Activated naive CD8-positive, alpha-beta T cell (primary cell): ENCODE measurements at regions not wholly inside any gene's neighbourhood (a gene's known extent, or its start where the extent isn't known, plus 50 kb on each side); places are given as distances from the start of the nearest gene placed in this dataset.

Experiments
- H3K27ac Mint-ChIP-seq: one replicate; pipeline ENCODE4 v1.8.0; 2021; ENCODE audit warnings: mixed read lengths
- H3K27me3 Mint-ChIP-seq: one replicate; pipeline ENCODE4 v1.8.0; 2021; ENCODE audit warnings: mixed read lengths
- H3K36me3 Mint-ChIP-seq: one replicate; pipeline ENCODE4 v1.8.0; 2021; ENCODE audit warnings: mixed read lengths
- H3K4me1 Mint-ChIP-seq: one replicate; pipeline ENCODE4 v1.8.0; 2021; ENCODE audit warnings: low read depth, mixed read lengths
- H3K4me3 Mint-ChIP-seq: one replicate; pipeline ENCODE4 v1.8.0; 2021; ENCODE audit warnings: mild to moderate bottlenecking, mixed read lengths
- H3K9me3 Mint-ChIP-seq: one replicate; pipeline ENCODE4 v1.8.0; 2021; ENCODE audit warnings: low read depth, mixed read lengths

DNA sequence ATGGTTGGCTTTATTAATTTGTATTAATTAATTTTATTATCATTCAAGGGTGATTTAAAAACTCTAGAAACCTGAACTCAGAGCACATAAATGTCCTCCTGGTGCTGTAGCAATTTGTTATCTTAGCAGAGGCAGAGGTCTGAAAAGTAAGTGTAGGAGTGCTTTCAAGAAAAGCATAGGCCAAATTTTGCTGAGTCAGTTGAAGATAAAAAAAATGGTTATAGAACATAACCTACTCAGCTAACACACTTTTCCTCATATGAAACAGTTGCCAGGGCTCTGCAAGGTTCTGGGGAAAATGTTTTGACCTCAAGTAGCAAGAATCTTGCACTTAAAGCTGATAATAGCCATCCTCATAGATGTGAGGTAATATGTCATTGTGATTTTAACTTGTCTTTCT, 53.5 kb upstream of the CHODL start:
- Mint-ChIP-seq H3K9me3 (peaks cover 3% of the 10 kb centered on the region), H3K4me1 (no peaks in the 10 kb centered on the region), H3K27me3 (no peaks in the 10 kb centered on the region), H3K27ac (no peak overlapping the region), H3K4me3 (no peak overlapping the region), H3K36me3 (no peaks in the 10 kb centered on the region)

DNA sequence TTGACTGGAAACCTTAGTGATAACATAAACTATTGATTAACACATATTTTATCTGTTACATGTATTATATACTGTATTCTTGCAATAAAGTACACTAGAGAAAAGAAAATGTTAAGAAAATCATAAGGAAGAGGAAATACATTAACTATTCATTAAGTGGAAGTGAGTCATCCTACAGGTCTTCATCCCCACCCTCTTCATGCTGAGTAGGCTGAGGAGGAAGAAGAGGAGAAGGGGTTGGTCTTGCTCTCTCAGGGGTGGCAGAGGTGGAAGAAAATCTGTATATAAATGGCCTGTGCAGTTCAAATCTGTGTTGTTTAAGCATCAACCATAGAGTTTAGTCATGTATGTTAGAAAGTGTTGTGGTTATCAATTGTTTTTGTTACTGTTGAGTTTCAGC, 66.1 kb upstream of the CHODL start:
- Mint-ChIP-seq H3K9me3 (no peaks in the 10 kb centered on the region), H3K27me3 (no peaks in the 10 kb centered on the region), H3K27ac (no peak overlapping the region), H3K4me1 (no peaks in the 10 kb centered on the region), H3K36me3 (no peaks in the 10 kb centered on the region), H3K4me3 (no peak overlapping the region)

DNA sequence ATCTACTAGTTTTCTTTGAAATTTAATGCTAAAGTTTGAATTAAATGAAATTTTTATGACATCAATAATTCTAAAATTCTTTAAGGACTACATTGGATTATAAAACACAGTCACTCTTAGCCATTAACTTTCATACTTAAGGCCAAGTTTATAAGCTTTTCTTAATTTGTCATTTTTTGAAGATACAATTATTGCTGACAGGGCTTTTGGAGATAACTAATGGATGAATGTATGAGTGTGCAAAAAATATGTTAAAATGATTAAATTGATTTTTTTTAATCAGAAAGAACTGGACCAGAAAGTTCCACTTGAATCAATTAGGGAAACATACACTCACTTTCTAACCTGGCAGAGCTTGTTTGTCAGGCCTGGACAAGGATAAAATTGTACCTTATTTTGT, 70.3 kb upstream of the CHODL start:
- no peak overlapping the region for H3K27ac Mint-ChIP-seq
- H3K4me1 Mint-ChIP-seq = no peaks in the 10 kb centered on the region
- no peak overlapping the region for H3K4me3 Mint-ChIP-seq
- H3K36me3 Mint-ChIP-seq = no peaks in the 10 kb centered on the region
- no peaks in the 10 kb centered on the region for H3K27me3 Mint-ChIP-seq
- H3K9me3 Mint-ChIP-seq = no peaks in the 10 kb centered on the region

DNA sequence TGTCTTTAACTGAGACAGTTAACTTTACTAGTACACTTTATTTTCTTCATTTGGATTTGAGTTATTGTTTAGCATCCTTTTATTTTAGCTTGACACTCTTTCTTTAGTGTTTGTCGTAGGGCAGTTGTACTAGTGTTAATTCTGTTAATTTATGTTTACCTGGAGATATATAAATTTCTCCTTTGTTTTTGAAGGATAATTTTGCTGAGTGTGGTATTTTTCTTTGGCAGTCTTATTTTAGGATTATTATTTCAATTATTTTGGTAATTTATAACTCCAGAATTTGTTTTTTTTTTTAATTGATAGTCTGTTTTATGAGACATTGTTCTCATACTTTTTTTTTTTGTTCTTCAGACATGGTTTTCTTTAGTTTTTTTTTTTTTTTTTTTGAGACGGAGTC, 73.8 kb upstream of the CHODL start:
- Mint-ChIP-seq H3K4me3 (no peak overlapping the region), H3K36me3 (no peaks in the 10 kb centered on the region), H3K27me3 (no peaks in the 10 kb centered on the region), H3K27ac (no peak overlapping the region), H3K9me3 (no peaks in the 10 kb centered on the region), H3K4me1 (no peaks in the 10 kb centered on the region)

DNA sequence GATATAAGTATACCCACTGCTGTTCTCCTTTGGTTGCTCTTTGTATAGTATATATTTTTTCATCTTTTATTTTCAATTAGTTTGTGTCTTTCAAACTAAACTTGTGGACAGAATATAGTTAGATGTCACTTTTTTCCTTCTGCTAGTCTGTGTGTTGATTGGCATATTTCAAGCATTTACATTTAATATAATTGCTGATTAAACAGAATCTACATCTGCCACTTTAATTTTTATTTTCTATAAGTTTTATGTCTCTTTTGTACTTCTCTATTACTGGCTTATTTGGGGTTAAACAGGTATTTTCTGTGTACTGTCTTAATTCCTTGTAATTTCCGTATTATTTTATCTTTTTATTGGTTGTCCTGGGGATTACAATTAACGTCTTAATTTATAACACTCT, 74.4 kb upstream of the CHODL start:
- no peak overlapping the region for H3K27ac Mint-ChIP-seq
- H3K4me3 Mint-ChIP-seq = no peak overlapping the region
- H3K9me3 Mint-ChIP-seq = no peaks in the 10 kb centered on the region
- H3K36me3 Mint-ChIP-seq = no peaks in the 10 kb centered on the region
- H3K4me1 Mint-ChIP-seq = no peaks in the 10 kb centered on the region
- H3K27me3 Mint-ChIP-seq = no peaks in the 10 kb centered on the region

DNA sequence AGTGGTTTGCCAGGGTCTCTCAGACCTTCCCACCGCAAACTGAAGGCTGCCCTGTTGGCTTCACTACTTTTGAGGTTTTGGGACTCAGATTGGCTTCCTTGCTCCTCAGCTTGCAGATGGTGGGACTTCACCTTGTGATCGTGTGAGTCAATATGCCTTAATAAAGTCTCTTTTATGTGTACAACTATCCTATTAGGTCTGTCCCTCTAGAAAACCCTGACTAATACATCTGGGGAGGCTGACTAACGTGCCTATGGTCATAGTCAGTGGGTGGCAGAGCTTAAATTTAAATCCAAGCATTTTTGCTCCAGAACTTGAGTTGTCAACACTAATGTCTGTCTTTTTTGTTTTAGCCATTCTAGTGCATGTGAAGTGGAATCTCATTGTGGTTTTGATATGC, 76.5 kb upstream of the CHODL start:
- H3K27ac Mint-ChIP-seq = no peak overlapping the region
- H3K36me3 Mint-ChIP-seq = no peaks in the 10 kb centered on the region
- no peak overlapping the region for H3K4me3 Mint-ChIP-seq
- no peaks in the 10 kb centered on the region for H3K27me3 Mint-ChIP-seq
- H3K9me3 Mint-ChIP-seq = no peaks in the 10 kb centered on the region
- no peaks in the 10 kb centered on the region for H3K4me1 Mint-ChIP-seq

DNA sequence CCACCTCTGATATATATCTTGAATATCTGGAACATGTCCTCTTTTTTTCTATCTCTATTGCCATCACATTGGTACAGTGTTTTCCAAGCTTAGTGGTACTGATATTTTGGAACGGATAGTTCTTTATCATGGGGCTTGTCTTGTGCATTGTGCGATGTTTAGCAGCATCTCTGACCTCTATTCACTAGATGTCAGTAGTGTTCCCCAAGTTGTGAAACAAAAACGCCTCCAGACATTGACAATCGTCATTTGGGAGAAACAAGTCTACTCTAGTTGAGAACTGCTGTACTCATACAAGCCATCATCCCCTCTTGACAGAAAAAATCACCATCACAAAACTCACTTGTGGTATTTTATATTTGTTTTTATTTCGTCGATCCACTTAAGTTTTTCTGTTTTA, 79.7 kb upstream of the CHODL start:
- H3K27ac Mint-ChIP-seq = no peak overlapping the region
- no peak overlapping the region for H3K4me3 Mint-ChIP-seq
- H3K27me3 Mint-ChIP-seq = no peaks in the 10 kb centered on the region
- H3K36me3 Mint-ChIP-seq = no peaks in the 10 kb centered on the region
- H3K9me3 Mint-ChIP-seq = peaks cover 1% of the 10 kb centered on the region
- H3K4me1 Mint-ChIP-seq = no peaks in the 10 kb centered on the region

DNA sequence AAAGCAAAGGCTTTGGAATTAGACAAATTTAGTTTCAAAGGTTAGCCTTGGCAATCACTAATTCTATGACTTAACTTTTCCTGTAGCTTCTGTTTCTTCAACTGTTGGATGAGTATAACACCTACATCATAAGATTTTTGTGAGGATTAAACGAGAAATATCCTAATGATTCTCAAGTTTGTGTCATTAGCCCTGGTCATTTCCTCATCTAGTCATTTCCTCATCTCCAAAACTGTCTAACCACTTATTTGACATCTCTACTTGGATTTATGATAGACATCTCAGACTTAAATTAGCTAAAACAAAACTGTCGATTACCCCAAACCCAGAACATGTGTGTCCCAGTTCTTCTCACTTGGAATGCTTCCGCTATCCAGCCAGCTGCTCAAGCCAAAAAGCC, 80.2 kb upstream of the CHODL start:
- Mint-ChIP-seq H3K4me1 (no peaks in the 10 kb centered on the region), H3K36me3 (no peaks in the 10 kb centered on the region), H3K27me3 (no peaks in the 10 kb centered on the region), H3K4me3 (no peak overlapping the region), H3K27ac (no peak overlapping the region), H3K9me3 (peaks cover 4% of the 10 kb centered on the region)

DNA sequence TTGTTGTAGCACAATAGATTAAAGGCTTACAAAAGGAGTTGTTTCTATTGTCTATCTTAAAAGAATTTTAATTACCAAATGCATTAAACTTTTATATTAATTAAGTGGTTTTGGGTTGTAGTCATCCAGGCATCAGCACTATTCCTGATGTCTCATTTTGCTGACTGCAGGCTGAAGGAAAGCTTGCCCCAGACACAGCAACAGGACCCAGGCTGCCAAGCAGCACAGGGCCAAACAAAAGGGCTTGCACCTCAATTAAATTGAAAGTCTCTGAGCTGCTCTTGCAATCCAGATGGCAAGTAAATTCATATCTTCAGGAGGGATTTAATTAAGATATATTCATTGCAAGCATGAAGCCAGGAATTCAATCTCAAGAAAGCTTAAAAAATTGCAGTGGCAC, 80.7 kb upstream of the CHODL start:
- Mint-ChIP-seq H3K4me1 (no peaks in the 10 kb centered on the region), H3K4me3 (no peak overlapping the region), H3K27ac (no peak overlapping the region), H3K9me3 (peaks cover 4% of the 10 kb centered on the region), H3K36me3 (no peaks in the 10 kb centered on the region), H3K27me3 (no peaks in the 10 kb centered on the region)

DNA sequence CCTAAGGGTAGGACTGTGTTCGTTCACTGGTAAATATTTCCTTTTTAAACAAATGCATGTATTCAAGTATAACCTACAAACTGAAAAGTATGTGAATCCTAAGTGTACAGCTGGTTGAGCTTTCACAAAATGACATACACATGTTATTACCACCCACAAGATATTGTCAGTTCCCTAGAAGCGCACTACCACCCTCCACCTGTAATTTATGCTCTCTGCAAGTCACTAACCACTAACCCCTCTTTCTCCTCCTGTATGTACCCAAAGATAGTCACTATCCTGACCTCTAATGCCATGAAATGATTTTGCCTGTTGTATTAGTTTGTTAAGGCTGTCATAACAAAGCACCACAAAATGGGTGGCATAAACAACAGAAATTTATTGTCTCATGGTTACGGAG, 82.8 kb upstream of the CHODL start:
- H3K27ac Mint-ChIP-seq = no peak overlapping the region
- H3K36me3 Mint-ChIP-seq = no peaks in the 10 kb centered on the region
- peaks cover 4% of the 10 kb centered on the region for H3K9me3 Mint-ChIP-seq
- no peaks in the 10 kb centered on the region for H3K4me1 Mint-ChIP-seq
- H3K27me3 Mint-ChIP-seq = no peaks in the 10 kb centered on the region
- no peak overlapping the region for H3K4me3 Mint-ChIP-seq

DNA sequence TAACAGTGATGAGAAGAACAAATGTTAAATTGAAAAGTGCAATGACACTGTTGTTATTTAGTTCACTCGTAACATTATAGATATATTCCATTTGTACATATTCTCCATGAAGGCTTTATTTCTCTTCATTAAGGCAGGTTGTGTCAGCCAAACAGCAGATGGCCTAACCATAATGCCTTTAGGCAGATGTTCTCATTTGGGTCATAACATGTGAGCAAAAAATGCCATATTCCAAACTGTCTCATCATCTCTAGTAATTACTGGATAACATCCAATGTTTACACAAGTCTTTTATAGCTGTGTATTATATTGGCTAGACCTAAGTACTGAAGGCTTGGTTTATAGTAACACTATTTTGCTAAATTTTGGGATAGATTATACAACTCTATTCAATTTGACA, 87.2 kb upstream of the CHODL start:
- no peaks in the 10 kb centered on the region for H3K36me3 Mint-ChIP-seq
- no peak overlapping the region for H3K4me3 Mint-ChIP-seq
- peaks cover 4% of the 10 kb centered on the region for H3K9me3 Mint-ChIP-seq
- H3K27ac Mint-ChIP-seq = no peak overlapping the region
- H3K27me3 Mint-ChIP-seq = no peaks in the 10 kb centered on the region
- peaks cover 13% of the 10 kb centered on the region for H3K4me1 Mint-ChIP-seq

DNA sequence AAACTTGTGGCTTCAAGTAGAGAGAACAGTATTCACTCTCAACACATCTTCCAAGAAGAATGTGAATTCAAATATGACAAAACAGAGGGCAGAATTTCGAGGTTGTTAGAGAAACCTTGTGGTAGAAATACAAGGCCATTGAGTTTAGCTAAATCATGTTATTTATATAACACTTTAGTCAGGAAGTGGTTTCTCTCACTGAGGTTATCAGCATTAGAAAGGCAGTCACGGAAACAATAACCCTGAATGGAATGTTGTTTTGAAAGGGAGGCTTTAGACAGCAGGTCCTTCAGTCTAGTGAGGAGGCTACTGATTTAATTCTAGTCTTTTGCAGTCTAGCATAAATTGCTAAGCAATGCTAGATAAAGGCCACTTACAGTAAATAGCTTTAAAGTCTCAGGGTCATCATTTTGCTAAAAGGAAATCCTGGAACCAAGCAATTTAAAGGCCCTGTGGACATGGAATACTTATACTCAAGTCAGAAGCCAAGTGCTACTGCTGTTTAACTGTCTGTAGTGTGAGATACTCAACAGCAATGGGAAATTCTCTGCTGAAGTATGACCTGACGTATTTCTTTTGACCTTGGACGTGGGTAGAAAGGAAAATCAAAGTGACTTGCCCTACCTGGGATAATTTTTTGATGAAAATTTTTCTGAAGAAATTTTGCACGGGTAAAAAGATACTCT, 89.0 kb upstream of the CHODL start:
- Mint-ChIP-seq H3K27me3 (no peaks in the 10 kb centered on the region), H3K27ac (no peak overlapping the region), H3K4me1 (peaks cover 13% of the 10 kb centered on the region), H3K36me3 (no peaks in the 10 kb centered on the region), H3K9me3 (peaks cover 4% of the 10 kb centered on the region), H3K4me3 (no peak overlapping the region)

DNA sequence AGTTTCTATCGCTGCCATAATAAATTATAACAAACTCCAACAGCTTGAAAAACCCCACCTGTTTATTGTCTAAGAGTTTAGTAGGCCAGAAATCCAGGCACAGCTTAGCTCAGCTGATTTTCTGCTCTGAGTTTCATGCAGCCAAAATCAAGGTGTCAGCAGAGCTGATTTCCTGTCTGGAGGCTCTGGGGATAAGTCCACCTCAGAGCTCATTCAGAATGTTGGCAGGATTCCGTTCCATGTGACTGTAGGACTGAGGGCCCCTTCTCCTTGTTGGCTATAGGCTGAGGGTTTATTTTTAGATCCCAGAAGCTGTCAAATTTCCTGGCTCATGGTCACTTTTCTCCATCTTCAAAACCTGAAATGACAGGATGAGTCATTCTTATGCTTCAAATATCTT, 91.6 kb upstream of the CHODL start:
- no peaks in the 10 kb centered on the region for H3K27me3 Mint-ChIP-seq

DNA sequence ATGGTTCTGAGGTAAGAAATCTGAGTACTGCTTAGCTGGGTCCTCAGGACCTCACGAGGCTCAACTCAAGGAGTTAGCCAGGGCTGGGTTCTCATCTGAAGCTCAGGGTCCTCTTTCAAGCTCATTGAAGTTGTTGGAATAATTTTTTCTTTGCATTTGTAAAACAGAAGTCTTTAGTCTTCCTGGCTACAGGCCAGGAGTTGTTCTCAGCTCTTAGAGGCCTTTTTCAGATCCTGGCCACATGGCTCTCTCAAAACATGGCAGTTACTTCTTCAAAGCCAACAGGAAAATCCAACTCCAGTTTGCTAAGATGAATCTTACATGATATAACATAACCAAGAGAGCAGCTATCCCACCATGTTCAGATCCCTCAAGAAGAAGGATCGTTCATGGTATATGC, 92.3 kb upstream of the CHODL start:
- H3K27ac Mint-ChIP-seq = no peak overlapping the region
- no peaks in the 10 kb centered on the region for H3K9me3 Mint-ChIP-seq
- H3K4me1 Mint-ChIP-seq = peaks cover 13% of the 10 kb centered on the region
- no peaks in the 10 kb centered on the region for H3K36me3 Mint-ChIP-seq
- no peak overlapping the region for H3K4me3 Mint-ChIP-seq
- H3K27me3 Mint-ChIP-seq = no peaks in the 10 kb centered on the region

More for the DNA sequence above, 91.6 kb upstream of the CHODL start:
- Mint-ChIP-seq H3K9me3 (no peaks in the 10 kb centered on the region), H3K4me3 (no peak overlapping the region), H3K27ac (no peak overlapping the region), H3K36me3 (no peaks in the 10 kb centered on the region), H3K4me1 (peaks cover 13% of the 10 kb centered on the region)

DNA sequence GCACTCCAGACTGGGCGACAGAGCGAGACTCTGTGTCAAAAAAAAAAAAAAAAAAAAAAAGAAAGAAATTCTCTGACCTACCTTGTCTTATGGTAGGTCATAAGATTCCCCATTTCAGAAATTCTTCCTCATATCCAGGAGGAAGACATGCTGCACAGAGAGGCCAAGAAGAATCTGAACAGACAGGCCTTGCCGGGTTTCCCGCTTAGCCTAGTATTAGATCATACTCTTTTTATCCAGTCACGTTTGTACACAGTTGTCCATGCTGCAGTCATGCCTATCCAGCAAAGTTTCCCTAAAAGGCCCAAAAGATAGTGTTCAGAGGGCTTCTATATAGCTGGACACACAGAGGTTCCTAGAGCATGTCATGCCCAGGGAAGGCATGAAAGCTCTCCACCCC, 93.6 kb upstream of the CHODL start:
- Mint-ChIP-seq H3K27ac (no peak overlapping the region), H3K4me3 (no peak overlapping the region), H3K4me1 (peaks cover 11% of the 10 kb centered on the region), H3K9me3 (no peaks in the 10 kb centered on the region), H3K27me3 (peaks cover 2% of the 10 kb centered on the region), H3K36me3 (no peaks in the 10 kb centered on the region)

DNA sequence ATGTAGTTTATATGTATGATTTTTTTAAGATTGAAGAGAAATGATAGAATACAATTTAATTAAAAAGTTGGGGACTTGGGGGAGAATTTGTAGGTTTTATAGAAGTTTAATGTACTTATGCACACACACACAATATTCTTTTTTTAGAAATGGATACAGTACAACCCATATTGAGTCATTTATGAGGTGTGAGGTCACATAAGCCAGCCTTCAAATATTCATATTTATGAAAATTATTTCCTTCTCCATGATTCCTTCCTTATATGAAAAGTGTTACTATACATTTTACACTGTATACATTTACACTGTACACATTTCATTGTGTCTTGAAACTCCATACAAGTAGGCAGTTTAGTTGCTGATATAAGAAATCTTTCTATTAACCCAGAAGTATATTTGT, 96.2 kb upstream of the CHODL start:
- H3K4me3 Mint-ChIP-seq = no peak overlapping the region
- H3K36me3 Mint-ChIP-seq = no peaks in the 10 kb centered on the region
- H3K4me1 Mint-ChIP-seq = no peaks in the 10 kb centered on the region
- H3K9me3 Mint-ChIP-seq = no peaks in the 10 kb centered on the region
- H3K27ac Mint-ChIP-seq = no peak overlapping the region
- peaks cover 2% of the 10 kb centered on the region for H3K27me3 Mint-ChIP-seq
